ENCODE measurements at regions not wholly inside any gene's neighbourhood (a gene's known extent, or its start where the extent isn't known, plus 50 kb on each side); places are given as distances from the start of the nearest gene placed in this dataset.
"Not testable (repeated sequence)": the region's sequence is repeated elsewhere in the genome, so short reads cannot be mapped to it uniquely, and the experiment has no call there.

DNA sequence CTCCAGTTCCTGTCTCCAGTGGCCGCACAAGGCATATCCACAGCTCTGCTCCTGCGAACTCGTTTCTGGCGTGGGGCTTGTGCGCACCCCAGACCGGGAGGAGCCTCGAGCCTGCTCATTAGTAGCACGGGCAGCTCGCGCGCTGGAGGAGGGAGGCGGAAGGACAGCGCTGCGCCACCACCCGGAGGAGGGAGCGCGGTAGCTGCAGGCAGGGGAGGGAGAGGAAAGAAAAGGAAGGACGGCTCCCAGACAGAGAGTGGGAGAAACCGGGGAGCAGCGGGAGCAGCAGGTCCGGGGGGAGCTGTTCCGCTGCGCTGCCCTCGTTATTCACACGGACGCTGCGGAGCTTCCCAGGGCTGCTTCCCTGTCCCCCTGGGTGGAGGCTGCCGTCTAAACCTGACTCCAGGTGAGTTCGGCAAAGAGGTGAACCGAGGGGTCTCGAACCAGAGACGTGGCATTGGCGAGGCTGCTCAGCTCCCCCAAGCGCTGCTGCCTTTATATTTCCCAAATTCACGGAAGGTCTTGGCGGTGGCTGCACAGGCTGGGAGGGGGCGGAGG, 121.3 kb upstream of the ZNF717 start:
- TF ChIP-seq, protein P1, sequence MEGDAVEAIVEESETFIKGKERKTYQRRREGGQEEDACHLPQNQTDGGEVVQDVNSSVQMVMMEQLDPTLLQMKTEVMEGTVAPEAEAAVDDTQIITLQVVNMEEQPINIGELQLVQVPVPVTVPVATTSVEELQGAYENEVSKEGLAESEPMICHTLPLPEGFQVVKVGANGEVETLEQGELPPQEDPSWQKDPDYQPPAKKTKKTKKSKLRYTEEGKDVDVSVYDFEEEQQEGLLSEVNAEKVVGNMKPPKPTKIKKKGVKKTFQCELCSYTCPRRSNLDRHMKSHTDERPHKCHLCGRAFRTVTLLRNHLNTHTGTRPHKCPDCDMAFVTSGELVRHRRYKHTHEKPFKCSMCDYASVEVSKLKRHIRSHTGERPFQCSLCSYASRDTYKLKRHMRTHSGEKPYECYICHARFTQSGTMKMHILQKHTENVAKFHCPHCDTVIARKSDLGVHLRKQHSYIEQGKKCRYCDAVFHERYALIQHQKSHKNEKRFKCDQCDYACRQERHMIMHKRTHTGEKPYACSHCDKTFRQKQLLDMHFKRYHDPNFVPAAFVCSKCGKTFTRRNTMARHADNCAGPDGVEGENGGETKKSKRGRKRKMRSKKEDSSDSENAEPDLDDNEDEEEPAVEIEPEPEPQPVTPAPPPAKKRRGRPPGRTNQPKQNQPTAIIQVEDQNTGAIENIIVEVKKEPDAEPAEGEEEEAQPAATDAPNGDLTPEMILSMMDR (IDR thresholded peaks at IDR 0.05): no peak
- TF ChIP-seq POLR2A (IDR thresholded peaks at IDR 0.05): no peak
- 2 to 3% methylated on average over 32 to 37 of the region's 37 CpGs for WGBS, 2 donors
- intact Hi-C loops (cut with DNase I; ENCODE audit: low total_unique reads): no loop called here
- no peak for DNase-seq (ENCODE audit: low spot score in 2 of 2)
- H3K4me3 ChIP-seq (ENCODE audit: low read depth, poor library complexity, severe bottlenecking): no peak overlapping the region

DNA sequence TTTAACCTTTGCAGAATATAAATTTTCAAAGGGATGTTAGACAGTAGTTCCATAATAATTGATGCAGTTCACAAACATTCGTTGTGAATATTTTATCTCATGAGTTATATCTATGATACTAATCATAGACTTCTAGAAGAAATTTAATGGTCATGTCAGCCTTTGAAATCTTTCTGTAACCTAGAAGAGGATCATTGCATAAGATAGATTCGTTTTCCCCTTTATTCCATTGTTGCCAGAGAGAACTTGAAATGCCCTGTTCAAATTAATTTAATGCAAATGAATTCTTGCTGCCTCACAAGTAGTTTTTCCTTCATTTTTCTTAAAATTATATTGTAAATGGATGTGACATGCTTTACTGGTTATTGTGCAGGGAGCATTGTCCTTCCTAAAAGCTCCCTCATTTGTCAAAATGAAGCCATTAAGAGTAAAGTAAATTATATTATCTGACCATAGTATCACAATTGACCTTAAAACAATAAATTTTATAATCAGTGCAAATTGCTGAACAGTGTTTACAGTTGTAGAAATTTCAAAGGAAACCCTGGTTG, 128.5 kb upstream of the ZNF717 start:
- no peak overlapping the region for H3K4me3 ChIP-seq (ENCODE audit: low read depth, poor library complexity, severe bottlenecking)
- 46 to 56% methylated on average over 2 of the region's 2 CpGs for WGBS, 2 donors
- TF ChIP-seq, protein P1 (IDR thresholded peaks at IDR 0.05): no peak
- no peak for TF ChIP-seq POLR2A (IDR thresholded peaks at IDR 0.05)
- no peak for DNase-seq (ENCODE audit: low spot score in 2 of 2)
- intact Hi-C loops (cut with DNase I; ENCODE audit: low total_unique reads): no loop called here

DNA sequence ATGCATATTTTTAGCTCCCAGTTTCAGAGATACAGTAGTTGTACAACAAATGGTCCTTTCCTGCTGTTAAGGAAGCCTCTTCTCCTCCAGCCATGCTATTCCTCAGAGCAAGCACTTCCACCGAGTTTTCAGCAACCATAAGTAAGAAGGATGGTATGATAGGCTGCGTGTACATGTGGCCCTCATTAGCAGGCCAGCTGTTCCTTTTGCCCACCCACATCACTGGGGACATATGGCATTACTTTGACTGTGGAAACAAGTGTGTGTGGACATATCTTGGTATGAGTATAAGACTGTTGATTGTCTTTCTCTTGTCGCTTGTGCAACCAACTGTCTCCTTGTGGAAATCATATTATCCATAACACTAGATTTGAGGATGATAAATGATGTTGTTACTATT, 129.4 kb upstream of the ZNF717 start:
- 57 to 62% methylated on average over 3 of the region's 3 CpGs for WGBS, 2 donors
- H3K4me3 ChIP-seq (ENCODE audit: low read depth, poor library complexity, severe bottlenecking); intact Hi-C loops (cut with DNase I; ENCODE audit: low total_unique reads); DNase-seq (ENCODE audit: low spot score in 2 of 2): not testable (repeated sequence)

DNA sequence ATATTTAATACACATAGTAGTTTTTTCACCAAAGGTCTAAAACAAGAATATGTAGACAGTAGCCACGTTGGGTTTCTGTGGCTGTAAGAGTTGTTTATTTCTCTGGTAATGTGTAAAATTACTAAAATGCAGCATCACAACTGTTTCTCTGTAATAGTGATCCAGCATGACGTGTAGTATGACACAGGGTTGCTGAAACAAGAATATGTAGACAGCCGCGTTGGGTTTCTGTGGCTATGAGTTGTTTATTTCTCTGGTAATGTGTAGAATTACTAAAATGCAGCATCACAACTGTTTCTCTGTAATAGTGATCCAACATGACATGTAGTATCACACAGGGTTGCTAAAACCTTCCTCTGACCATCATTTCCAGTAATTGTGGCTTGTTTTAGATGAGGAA, 153.6 kb upstream of the ZNF717 start:
- intact Hi-C loops (cut with DNase I; ENCODE audit: low total_unique reads): no loop called here
- H3K4me3 ChIP-seq (ENCODE audit: low read depth, poor library complexity, severe bottlenecking): no peak overlapping the region
- TF ChIP-seq POLR2A (IDR thresholded peaks at IDR 0.05): no peak
- TF ChIP-seq, protein P1 (IDR thresholded peaks at IDR 0.05): no peak
- WGBS, 2 donors: 73 to 76% methylated on average over 4 of the region's 4 CpGs
- no peak for DNase-seq (ENCODE audit: low spot score in 2 of 2)

DNA sequence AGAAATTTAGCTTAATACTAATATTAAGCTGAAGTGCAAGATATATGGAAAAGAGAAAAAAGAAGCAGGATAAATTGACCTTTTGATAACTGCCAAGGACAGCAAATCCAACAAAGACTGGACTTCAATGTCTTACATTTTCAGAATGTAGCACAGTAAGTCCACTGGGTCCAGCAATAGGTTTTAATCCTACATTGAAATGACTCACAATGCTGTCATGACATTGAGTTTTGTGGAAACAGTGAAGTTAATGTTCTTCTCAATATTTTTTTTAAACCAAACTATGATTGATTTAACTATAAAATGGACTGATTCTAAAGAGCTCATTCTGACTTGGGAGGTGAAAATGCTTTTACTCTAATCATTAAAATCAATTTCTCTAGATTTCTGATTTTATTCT, 166.6 kb upstream of the ZNF717 start:
- DNase-seq (ENCODE audit: low spot score in 2 of 2): no peak
- intact Hi-C loops (cut with DNase I; ENCODE audit: low total_unique reads): no loop called here
- H3K4me3 ChIP-seq (ENCODE audit: low read depth, poor library complexity, severe bottlenecking): no peak overlapping the region
- TF ChIP-seq, protein P1 (IDR thresholded peaks at IDR 0.05): no peak
- TF ChIP-seq POLR2A (IDR thresholded peaks at IDR 0.05): no peak

DNA sequence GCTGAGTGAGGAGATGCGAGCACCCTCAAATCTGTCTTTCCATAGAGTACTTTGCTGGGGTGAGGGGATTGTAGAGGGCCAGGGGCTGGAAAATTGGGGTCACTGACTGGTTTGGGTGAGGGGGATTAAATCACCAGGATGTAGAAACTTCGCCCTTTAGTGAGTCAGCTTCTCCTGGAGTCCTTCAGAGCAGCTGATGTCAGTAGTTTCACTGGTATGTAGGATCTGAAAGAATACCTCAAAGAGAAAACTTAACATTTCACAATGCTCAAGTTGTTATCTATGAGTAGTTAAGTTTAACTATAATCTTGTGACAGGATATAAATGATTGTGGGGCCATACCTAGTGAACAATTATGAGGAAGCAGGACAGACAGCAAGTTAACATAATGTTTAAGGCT, 174.7 kb upstream of the ZNF717 start:
- DNase-seq (ENCODE audit: low spot score in 2 of 2); intact Hi-C loops (cut with DNase I; ENCODE audit: low total_unique reads); H3K4me3 ChIP-seq (ENCODE audit: low read depth, poor library complexity, severe bottlenecking): not testable (repeated sequence)
- whole genome bisulfite sequencing, 2 donors: 78 to 86% methylated on average over 2 of the region's 2 CpGs

DNA sequence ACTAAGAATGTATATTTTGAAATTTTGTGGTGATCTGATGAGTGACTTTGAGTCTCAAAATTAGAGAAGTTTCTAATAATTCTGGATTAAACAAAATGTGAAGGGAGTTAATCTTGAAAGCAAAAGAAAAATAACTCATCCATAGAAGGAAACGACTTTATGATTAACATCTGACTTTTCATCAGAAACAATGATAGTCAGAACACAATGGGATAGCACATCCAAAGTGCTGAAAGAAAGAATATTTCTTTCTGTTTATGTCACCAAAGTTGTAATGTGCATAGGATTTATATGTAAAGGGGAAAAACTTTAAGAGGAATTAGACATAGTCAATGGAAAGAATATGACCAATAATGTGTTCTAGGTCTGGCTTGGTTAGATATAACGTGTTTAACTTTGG, 176.7 kb upstream of the ZNF717 start:
- H3K4me3 ChIP-seq (ENCODE audit: low read depth, poor library complexity, severe bottlenecking); intact Hi-C loops (cut with DNase I; ENCODE audit: low total_unique reads); DNase-seq (ENCODE audit: low spot score in 2 of 2): not testable (repeated sequence)
- 76 to 83% methylated on average over 2 of the region's 2 CpGs for WGBS, 2 donors

All from lower leg skin (tissue), 4 donors.